ENCODE measurements at regions not wholly inside any gene's neighbourhood (a gene's known extent, or its start where the extent isn't known, plus 50 kb on each side); places are given as distances from the start of the nearest gene placed in this dataset.
"Not testable (repeated sequence)": the region's sequence is repeated elsewhere in the genome, so short reads cannot be mapped to it uniquely, and the experiment has no call there.

DNA sequence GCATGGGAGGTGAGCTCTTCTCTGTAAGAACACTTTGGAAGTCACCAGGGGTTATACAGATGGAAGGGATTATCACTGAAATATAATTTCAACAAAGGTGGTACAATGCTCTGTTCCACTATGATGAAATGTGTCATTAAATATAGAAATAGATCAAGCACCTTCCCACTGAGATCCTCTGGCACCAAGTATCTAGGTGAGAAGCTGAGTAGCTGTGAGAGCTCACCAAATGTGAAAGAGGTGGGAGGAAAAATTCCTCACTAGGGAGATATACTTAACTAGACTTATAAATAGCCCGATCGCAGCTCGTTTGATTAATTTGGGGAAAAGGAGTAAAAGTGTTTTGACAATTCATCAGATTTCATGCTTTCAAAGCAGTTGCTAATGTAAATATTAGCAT is 247.6 kb downstream of the SMAD2 start:
- DNase-seq (ENCODE audit: insufficient read length, low spot score): no peak
- no peak for FAIRE-seq

DNA sequence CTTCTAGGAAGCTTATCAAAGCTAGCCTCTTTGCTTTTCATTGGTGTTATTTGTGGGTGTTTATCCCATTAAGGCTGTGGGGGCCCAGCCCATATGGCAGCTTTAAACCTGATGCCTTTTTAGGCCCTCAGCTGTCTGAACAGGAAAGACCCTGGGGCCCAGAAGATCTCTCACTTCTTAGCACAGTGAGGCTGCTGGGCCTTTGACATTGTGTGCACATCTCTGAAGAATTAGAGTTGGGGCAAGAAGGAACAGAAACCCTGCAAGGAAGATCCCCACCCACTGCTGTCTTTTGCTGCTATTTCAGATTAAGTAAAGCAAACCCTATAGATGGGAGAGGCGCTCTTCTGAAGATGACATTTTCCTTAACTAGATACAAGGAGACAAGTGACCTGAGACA is 250.0 kb downstream of the SMAD2 start:
- FAIRE-seq: no peak
- DNase-seq (ENCODE audit: insufficient read length, low spot score): no peak

DNA sequence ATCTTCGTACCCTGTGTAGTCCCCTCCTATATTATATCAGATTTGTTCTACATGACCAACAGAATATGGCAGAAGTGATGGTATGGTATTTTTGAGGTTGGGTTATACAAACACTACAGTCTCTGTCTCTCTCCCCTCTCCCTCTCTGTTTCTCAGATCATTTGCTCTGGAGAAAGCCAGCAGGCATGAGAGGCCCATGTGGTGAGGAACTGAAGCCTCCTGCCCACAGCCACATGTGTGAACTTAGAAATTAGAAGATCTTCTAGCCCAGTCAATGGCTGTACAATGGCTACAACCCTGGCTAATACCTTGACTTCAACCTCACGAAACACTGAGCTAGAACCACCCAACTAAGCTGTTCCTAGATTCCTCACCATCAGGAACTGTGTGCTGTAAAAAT is 250.6 kb downstream of the SMAD2 start:
- FAIRE-seq (no peak), DNase-seq (ENCODE audit: insufficient read length, low spot score) (no peak)

DNA sequence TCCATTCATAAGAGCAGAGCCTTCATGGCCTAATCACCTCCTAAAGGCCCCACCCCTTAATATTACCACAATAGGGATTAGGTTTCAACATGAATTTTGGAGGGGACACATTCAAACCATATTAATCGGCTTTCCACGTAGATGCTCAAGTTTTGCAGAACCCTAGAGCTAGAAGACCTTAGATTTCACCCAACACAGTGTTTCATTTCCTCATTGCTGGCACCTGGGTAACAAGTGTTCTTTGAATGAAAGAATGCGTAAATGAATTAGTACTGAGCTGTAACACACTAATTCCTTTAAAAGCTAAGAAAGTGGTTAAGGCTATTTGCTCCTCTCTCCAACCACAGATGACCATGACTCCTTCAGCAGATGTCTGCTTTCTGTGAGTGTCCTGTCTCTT is 252.5 kb downstream of the SMAD2 start:
- DNase-seq (ENCODE audit: insufficient read length, low spot score) (no peak), FAIRE-seq (no peak)

DNA sequence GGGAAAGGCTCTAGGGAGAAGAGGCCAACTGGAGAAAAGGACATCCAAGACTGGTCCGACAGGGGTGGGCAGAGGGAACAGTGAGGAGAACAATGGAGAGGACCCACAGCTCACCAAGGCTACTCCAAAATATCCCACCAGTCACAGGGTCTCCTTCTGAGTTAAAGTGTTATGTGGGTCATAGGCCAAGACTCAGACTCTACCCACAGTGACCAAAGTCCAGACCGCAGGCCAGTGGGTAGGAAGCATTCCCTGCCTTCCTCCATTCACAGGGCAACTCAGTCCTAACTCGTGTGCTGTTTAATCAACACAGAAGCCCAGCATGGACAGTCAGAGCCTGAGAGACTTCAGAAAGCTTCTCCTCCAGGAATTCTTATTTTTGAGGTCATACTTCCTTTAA is 260.6 kb downstream of the SMAD2 start:
- FAIRE-seq (no peak), DNase-seq (ENCODE audit: insufficient read length, low spot score) (no peak)

DNA sequence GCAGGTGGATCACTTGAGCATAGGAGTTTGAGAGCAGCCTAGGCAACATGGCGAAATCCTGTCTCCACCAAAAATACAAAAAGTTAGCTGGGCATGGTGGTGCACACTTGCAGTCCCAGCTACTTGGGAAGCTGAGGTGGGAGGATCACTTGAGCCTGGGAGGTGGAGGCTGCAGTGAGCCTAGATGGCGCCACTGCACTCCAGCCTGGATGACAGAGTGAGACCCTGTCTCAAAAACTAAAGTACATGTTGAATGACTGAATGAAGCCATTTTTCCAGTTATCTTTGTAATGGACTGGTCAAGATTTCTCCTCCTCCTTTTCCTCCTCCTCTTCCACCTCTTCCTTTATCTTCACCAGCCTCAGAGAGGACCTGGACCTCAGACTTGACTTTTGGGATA is 272.0 kb downstream of the SMAD2 start:
- no peak for FAIRE-seq

DNA sequence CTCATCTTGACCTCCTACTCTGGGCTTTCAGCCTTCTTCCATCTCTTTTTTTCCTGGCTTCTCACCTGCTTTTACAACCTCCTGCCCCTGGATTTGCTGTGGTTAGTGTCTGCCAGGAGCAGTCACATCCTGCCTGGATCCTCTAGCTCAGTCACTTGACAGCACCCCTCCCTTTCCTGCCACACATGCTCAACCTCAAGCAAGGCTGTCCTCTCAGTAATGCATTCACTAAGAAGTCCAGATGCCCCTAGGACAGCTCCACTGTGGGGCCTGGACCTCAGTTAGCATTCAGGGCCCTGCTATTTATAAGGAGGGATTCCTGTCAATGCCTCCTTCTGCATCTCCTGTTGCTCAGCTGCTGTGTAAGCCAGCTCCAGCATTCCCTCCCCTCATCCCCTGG is 275.5 kb downstream of the SMAD2 start:
- FAIRE-seq (no peak), DNase-seq (ENCODE audit: insufficient read length, low spot score) (no peak)

More for the DNA sequence above, 272.0 kb downstream of the SMAD2 start:
- no peak for DNase-seq (ENCODE audit: insufficient read length, low spot score)

DNA sequence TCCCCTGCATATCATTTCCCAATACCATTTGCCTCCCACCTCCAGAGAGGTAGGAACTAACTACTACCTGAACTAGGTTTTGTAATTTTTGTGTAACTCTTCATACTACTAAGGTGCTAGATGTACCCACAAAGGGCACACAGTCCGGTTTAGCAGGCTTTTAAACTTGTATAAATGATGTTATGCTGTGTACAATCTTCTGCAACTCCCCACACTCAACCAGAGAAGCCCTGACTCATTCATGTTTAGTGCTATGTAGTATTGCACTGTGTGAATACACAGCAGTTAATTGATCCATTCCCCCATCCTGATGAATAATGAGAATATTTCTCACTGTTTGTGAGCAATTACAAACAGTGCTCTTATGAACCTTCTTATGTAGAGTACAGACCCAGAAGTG is 285.6 kb downstream of the SMAD2 start:
- DNase-seq (ENCODE audit: insufficient read length, low spot score) (no peak), FAIRE-seq (no peak)

DNA sequence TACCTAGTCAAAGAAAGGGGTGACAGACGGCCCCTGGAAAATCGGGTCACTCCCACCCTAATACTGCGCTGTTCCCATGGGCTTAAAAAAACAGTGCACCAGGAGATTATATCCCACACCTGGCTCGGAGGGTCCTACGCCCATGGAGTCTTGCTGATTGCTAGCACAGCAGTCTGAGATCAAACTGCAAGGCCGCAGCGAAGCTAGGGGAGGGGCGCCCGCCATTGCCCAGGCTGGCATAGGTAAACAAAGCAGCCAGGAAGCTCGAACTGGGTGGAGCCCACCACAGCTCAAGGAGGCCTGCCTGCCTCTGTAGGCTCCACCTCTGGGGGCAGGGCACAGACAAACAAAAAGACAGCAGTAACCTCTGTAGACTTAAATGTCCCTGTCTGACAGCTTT is 292.9 kb downstream of the SMAD2 start:
- FAIRE-seq; DNase-seq (ENCODE audit: insufficient read length, low spot score): not testable (repeated sequence)

DNA sequence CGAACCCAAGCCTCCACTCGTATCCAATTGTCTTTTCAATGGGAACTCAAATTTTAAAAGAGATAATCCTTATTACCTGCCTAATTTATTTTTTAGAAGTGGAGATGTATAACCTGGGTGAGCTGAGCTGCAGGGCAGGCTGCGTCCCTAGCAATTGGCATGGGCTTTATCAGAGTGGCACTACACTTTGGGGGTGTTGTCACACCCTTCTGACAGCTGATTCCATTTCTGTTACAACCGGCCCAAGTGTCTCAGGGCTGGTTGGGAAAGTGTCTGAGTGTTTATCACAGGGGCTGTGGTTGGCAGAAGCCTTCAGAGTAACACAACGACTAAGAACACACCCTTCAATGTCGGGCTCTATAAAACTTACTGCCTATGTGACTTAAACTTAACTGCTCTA is 295.0 kb downstream of the SMAD2 start:
- FAIRE-seq: no peak

DNA sequence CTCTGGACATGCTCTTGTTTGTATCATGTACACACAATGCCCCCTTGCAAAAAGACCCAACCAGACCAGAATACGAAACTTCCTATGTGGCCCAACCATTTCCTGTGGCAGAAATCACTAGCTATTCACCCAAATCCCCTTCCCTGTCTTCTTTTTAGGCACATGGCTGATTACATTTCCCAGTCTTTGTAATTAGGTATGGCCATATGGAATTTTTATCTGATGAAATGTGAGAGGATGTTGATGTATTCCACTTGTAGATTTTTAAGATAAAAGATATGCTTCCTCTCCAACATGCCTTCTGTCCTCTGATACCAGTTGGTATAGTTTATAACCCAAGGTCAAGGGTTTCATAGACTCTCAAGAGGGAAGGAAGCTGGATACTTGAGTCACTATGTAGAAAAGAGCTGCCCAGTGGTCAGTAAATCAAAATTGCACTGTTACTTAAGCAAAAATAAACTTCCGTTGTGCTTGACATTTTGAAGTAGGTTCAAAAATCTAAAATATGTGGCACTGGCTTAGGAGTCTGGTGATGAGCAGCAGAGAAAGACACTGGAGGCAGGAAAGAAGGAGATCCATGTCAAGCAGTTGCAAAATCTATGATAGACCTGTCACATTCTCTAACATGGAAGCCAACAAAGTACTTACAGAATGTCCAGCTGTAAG is 297.4 kb downstream of the SMAD2 start:
- DNase-seq (ENCODE audit: insufficient read length, low spot score): no peak
- no peak for FAIRE-seq

More for the DNA sequence above, 295.0 kb downstream of the SMAD2 start:
- DNase-seq (ENCODE audit: insufficient read length, low spot score): no peak

DNA sequence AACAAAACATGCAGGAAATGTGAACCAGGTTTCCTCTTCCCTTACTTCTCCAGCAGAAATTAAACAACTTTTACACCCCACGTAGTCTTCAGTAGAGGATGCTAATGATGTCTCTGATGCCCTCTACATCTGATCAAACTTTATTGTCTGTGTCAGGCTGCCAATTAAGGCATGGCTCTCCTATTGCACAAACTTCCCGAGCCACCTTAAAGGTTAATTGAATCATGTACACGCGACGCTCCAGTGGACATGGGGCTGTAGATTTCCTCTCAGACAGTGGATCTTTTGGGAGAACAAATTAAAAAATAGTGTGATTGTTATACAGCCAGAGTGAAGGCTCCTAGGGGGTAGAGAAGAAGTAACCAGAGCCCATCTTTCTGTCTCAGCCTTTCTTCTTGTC is 301.6 kb downstream of the SMAD2 start:
- FAIRE-seq (no peak), DNase-seq (ENCODE audit: insufficient read length, low spot score) (no peak)

DNA sequence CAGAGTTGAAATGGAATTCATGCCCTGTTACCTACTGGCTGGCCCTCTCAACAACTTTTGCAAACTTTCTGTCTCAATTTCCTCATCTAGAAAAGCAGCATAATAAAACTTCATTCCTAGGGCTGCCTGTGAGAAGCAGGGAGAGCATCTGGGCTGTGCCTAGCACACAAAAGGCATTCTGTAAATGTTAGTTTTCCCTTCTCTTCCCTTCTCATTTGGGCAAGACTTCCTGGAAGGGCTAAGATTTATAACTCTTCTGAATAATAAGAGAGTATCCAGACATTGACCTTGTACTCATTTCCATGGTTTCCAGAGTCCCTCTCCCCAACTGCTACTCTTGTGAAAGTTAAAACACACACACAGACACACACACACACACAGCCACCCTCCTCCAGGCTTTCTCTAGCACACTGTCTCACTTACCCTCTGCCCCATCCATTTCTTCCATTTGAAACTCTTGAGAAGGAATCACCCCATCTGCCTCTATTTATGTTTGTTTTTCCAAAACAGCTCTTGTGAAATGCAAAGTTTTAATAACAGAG is 302.1 kb downstream of the SMAD2 start:
- FAIRE-seq (no peak), DNase-seq (ENCODE audit: insufficient read length, low spot score) (no peak)

DNA sequence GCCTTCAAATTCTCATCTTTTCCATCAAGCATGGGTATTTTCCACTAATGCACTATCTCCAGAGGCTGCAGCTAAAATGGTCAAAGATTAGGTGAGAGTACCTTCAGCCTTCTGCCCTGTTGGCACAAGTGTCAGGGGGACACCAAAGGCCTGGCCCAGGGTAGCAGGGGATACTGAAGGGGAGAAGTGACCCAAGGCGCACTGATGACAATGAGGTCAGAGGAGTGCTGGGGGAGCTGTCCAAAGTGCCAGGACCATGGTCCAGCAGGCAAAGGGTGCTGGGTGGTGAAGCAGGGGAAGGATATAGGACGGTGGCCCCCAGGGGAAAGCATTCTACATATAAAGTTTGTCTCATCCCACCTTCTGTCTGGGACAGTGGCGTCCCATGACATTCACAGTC is 303.4 kb downstream of the SMAD2 start:
- DNase-seq (ENCODE audit: insufficient read length, low spot score): no peak
- no peak for FAIRE-seq

DNA sequence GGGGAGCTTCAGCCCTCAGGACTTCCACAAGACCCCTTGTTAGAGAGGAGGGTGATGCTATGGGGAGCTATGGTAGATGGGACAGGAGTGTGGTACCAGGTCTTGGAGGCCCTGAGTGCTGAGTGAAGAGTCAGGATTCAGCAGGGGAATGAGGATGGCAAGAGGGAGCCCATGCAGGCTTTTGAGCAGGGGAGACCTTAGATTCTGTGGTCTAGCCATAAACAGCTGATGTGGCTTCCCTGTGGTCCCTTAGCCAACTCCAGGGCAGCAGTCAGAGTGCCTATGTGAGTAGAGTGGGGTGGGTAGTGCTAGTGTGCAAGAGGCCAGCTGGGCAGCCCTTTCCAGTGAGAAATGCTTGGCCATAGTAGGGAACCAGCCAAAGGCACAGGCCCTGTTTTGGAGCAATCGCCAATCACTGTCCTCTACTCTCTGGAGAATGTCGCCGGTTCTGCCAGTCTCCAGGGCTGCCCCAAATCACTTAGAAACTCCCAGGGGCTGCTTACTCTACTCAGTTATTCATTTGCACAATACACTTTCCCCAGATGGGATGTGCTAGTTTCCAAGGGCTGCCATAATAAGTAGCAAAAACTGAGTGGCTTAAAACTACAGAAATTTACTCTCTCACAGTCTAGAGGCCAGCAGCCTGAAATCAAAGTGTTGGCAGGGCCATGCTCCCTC is 310.5 kb downstream of the SMAD2 start:
- DNase-seq (ENCODE audit: insufficient read length, low spot score) (no peak), FAIRE-seq (no peak)

DNA sequence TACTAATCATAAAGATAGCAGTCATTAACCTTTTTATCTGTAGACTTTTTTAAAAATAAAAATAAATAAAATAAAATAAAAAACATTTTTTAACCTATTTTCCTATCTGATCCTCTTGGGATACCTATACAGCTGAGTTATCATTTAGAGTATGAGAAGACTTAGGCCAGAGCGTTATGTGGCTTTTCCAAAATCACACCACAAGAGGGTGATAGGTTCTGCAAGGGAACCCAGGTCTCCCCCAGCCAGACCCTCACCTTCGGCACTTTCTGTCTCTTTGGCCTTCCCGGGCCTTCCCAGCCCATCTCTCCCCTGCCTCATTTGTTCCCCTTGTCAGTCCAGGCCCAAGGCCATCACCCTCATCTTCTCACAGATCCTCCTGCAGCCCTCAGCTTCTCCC is 311.7 kb downstream of the SMAD2 start:
- no peak for FAIRE-seq
- DNase-seq (ENCODE audit: insufficient read length, low spot score): no peak

DNA sequence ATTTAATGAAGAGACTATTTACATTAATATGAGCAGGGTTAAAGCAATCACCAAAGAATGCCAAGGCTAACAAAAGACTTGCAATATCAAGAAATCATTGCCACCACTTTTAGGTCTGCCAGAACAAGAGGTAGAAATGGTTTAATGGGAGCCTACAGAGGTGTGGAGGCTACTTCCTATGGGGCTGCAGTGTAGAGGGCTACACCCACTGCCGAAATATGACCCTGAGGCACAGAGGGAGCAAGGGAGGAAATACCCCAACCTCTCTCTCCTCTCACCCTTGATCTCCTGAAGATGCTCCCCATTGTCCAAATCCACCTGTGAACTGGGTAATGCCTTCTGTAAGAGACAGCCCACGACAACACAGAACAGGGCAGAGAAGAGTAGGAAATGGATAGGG is 315.4 kb downstream of the SMAD2 start:
- no peak for DNase-seq (ENCODE audit: insufficient read length, low spot score)
- no peak for FAIRE-seq

DNA sequence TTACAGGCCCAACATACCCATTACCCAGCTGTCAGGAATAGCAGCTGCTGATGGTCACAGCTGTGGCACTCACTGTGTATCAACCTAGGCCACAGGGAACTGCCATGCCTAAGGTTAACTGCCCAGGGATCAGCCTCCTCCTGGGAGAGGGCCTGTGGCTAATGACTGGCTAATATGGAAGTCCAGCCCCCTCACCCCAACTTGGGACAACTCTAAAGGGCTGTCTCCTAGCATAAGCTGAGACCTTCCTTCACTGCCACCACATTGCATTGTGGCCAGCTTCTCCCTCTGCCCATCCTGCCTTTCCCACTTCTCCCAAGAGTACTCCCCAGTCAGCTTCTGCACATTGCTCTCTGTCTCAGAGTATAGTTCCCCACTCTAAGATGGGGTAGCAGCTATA is 316.5 kb downstream of the SMAD2 start:
- FAIRE-seq (no peak), DNase-seq (ENCODE audit: insufficient read length, low spot score) (no peak)

DNA sequence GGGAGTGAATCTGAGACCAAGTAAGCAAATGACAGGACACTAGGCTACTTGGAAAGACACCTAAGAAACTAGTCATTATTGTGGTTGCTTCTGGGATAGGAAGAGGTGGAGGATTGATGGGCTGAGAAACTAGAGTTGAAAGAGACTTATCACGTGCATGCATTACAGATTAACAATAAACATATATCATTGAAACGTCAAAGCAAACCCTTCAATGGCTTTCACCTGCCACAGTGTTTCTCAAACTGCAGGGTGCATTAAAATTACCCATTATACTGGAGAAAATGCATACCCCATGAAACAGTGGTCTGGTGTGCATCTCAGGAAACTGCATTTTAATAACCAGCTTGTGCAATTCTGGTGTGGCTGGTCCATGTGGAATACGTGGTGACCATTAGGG is 318.8 kb downstream of the SMAD2 start:
- FAIRE-seq (no peak), DNase-seq (ENCODE audit: insufficient read length, low spot score) (no peak)

DNA sequence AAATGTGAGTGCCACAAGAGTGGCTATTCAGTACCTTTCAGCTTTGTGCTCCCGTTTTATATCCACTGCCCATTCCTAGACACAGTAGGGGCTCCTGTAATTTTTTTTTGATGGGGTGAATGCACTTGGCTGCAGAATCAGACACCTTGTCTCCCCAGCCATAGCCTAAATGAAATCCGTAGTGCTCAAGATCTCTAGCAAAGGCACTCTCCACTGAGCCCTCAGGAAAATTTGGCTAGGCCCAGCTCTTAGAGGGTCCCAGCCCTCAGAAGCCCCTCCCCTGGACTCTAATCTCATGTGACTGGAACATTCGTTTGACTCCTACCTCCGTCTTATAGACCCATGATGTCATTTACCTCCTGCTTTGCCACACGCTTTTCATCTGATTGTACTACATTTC is 323.9 kb downstream of the SMAD2 start:
- no peak for DNase-seq (ENCODE audit: insufficient read length, low spot score)
- no peak for FAIRE-seq

DNA sequence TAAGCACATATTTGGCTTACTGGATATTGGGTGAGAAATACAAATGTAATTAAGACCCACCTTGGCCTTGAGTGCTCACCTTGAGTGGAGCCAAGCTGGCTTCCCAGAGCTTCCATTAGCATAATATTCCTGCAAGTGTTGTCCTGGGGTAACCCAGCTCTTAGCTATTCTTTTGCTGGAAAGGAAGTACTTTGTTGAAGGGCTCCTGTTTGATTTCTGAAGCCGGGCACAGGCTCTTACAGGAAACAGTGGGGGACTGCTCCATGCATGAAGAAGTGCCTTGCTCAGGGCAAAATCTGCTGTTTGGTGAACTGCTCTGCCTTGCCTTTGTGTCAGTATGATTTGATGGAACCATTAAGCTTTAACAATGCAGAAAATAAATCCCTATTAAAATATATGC is 325.4 kb downstream of the SMAD2 start:
- DNase-seq (ENCODE audit: insufficient read length, low spot score) (no peak), FAIRE-seq (no peak)

DNA sequence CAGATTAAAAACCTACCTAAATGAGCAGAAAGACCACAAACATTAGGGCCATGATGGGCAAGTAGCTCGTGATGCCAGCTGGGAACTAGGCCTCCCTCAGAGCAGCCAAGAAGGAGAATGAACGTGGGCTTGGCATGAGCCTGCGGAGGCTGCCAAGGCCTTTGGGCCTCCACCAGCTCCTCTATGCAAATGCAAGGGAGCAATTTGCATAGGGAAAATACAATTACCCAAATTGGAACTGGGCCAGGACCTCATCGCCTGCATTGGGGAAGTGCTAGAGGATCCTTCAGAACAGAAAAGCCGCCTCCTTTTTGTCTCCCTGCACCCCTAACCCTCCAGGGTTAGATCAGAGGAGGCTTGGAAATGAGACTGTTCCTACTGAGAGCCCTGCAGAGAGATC is 326.4 kb downstream of the SMAD2 start:
- DNase-seq (ENCODE audit: insufficient read length, low spot score) (no peak), FAIRE-seq (no peak)
